Loucy (cell line): ENCODE measurements at regions not wholly inside any gene's neighbourhood (a gene's known extent, or its start where the extent isn't known, plus 50 kb on each side); places are given as distances from the start of the nearest gene placed in this dataset.
"Not testable (repeated sequence)": the region's sequence is repeated elsewhere in the genome, so short reads cannot be mapped to it uniquely, and the experiment has no call there.

Experiments
- H2AFZ ChIP-seq: fragments of 200-600 bp; sonication (generic); 2 replicates; pipeline ENCODE4 v1.6.0; 2016; ENCODE audit warnings: antibody characterized with exemption, mild to moderate bottlenecking, low read length, moderate library complexity
- H3F3A ChIP-seq: fragments of 200-600 bp; 2 replicates; pipeline ENCODE4 v1.6.0; 2016; ENCODE audit warnings: antibody characterized with exemption, low read depth, mild to moderate bottlenecking
- H3K27me3 ChIP-seq: fragments of 200-600 bp; sonication (generic); 2 replicates; pipeline ENCODE4 v1.6.1; 2014; ENCODE audit warnings: low read length, mild to moderate bottlenecking; ENCODE audit not compliant: insufficient read depth, poor library complexity, severe bottlenecking
- H3K36me3 ChIP-seq: fragments of 200-600 bp; sonication (generic); 2 replicates; pipeline ENCODE4 v1.6.1; 2016; ENCODE audit warnings: low read length; ENCODE audit not compliant: insufficient read depth
- H3K4me1 ChIP-seq: fragments of 200-600 bp; sonication (generic); 2 replicates; pipeline ENCODE4 v1.5.1; 2014; ENCODE audit warnings: low read length, mild to moderate bottlenecking; ENCODE audit not compliant: insufficient read depth, poor library complexity, severe bottlenecking
- H3K4me2 ChIP-seq: fragments of 200-600 bp; sonication (generic); 2 replicates; pipeline ENCODE4 v1.6.0; 2014; ENCODE audit warnings: antibody characterized with exemption, low read length, low read depth, mild to moderate bottlenecking; ENCODE audit not compliant: poor library complexity, severe bottlenecking
- H3K4me3 ChIP-seq: fragments of 200-600 bp; sonication (generic); 2 replicates; pipeline ENCODE4 v1.5.1; 2014; ENCODE audit warnings: low read length, mild to moderate bottlenecking, mixed read lengths; ENCODE audit not compliant: poor library complexity, severe bottlenecking
- H3K79me2 ChIP-seq: fragments of 200-600 bp; sonication (generic); 2 replicates; pipeline ENCODE4 v1.6.1; 2014; ENCODE audit warnings: low read length; ENCODE audit not compliant: insufficient read depth
- H3K9ac ChIP-seq: fragments of 200-600 bp; sonication (generic); 2 replicates; pipeline ENCODE4 v1.6.0; 2014; ENCODE audit warnings: mild to moderate bottlenecking, low read depth, low read length, moderate library complexity; ENCODE audit not compliant: poor library complexity, severe bottlenecking
- H3K9me2 ChIP-seq: fragments of 200-600 bp; sonication (generic); replicated peaks from 2 replicates; pipeline ENCODE4 v1.6.1; 2016; ENCODE audit warnings: low read depth, low read length, mixed read lengths
- H3K9me3 ChIP-seq: fragments of 200-600 bp; sonication (generic); 2 replicates; pipeline ENCODE4 v1.6.1; 2014; ENCODE audit warnings: mild to moderate bottlenecking, antibody characterized with exemption, low read length, low read depth; ENCODE audit not compliant: insufficient read depth
- H4K20me1 ChIP-seq: fragments of 200-600 bp; sonication (generic); 2 replicates; pipeline ENCODE4 v1.6.0; 2014; ENCODE audit warnings: antibody characterized with exemption, low read length, mild to moderate bottlenecking; ENCODE audit not compliant: insufficient read depth, poor library complexity, severe bottlenecking
- CTCF ChIP-seq: fragments of 200-600 bp; sonication (generic); conservative IDR thresholded peaks from 2 replicates; pipeline ENCODE4 v1.5.1; 2014; ENCODE audit warnings: mild to moderate bottlenecking, antibody characterized with exemption, low read length
- EZH2phosphoT487 ChIP-seq: fragments of 200-600 bp; IDR thresholded peaks from 2 replicates; pipeline ENCODE4 v1.6.1; 2018; ENCODE audit warnings: antibody characterized with exemption, mild to moderate bottlenecking, moderate library complexity, borderline replicate concordance

GRCh38 chr11:44387825-44388224, 77.9 kb upstream of the ALX4 start:
- H3K27me3 ChIP-seq = no peaks in the 10 kb centered on the region
- TF ChIP-seq CTCF (no peak), EZH2phosphoT487 (no peak)

GRCh38 chr11:44388828-44389657, 79.1 kb upstream of the ALX4 start:
- Histone ChIP-seq H3K9me3 (no peaks in the 10 kb centered on the region), H3K79me2 (no peaks in the 10 kb centered on the region), H3F3A (no peaks in the 10 kb centered on the region), H3K4me1 (no peaks in the 10 kb centered on the region), H3K9ac (no peak overlapping the region), H3K9me2 (no peaks in the 10 kb centered on the region), H3K27me3 (no peaks in the 10 kb centered on the region), H3K4me2 (no peak overlapping the region), H4K20me1 (no peaks in the 10 kb centered on the region), H3K36me3 (no peaks in the 10 kb centered on the region), H3K4me3 (no peak overlapping the region), H2AFZ (no peak overlapping the region)
- no peak for TF ChIP-seq EZH2phosphoT487

More at GRCh38 chr11:44387825-44388224, 77.9 kb upstream of the ALX4 start:
- no peaks in the 10 kb centered on the region for H3K4me1 ChIP-seq
- H3K9ac ChIP-seq = no peak overlapping the region
- no peaks in the 10 kb centered on the region for H3K9me2 ChIP-seq
- no peaks in the 10 kb centered on the region for H3K79me2 ChIP-seq
- no peaks in the 10 kb centered on the region for H3F3A ChIP-seq
- H3K4me3 ChIP-seq = no peak overlapping the region
- no peaks in the 10 kb centered on the region for H4K20me1 ChIP-seq
- H2AFZ ChIP-seq = no peak overlapping the region
- no peaks in the 10 kb centered on the region for H3K36me3 ChIP-seq
- no peaks in the 10 kb centered on the region for H3K9me3 ChIP-seq
- H3K4me2 ChIP-seq = no peak overlapping the region

- Histone ChIP-seq H3K9ac (no peak overlapping the region), H4K20me1 (no peaks in the 10 kb centered on the region), H2AFZ (no peak overlapping the region), H3K9me2 (no peaks in the 10 kb centered on the region), H3K27me3 (no peaks in the 10 kb centered on the region), H3K4me1 (no peaks in the 10 kb centered on the region), H3F3A (no peaks in the 10 kb centered on the region), H3K36me3 (no peaks in the 10 kb centered on the region), H3K4me3 (no peak overlapping the region), H3K79me2 (no peaks in the 10 kb centered on the region), H3K9me3 (no peaks in the 10 kb centered on the region), H3K4me2 (no peak overlapping the region)
- TF ChIP-seq EZH2phosphoT487 (no peak), CTCF (no peak)
Observed at GRCh38 chr11:44389963-44390605, 80.1 kb upstream of the ALX4 start.

- H2AFZ ChIP-seq, H3F3A ChIP-seq, H3K9ac ChIP-seq, H3K9me2 ChIP-seq, H3K27me3 ChIP-seq, H3K4me1 ChIP-seq, H3K4me2 ChIP-seq, H3K79me2 ChIP-seq, H3K4me3 ChIP-seq, H4K20me1 ChIP-seq, H3K9me3 ChIP-seq, H3K36me3 ChIP-seq: not testable (repeated sequence)
Observed at GRCh38 chr11:44391004-44391403, 81.1 kb upstream of the ALX4 start.

- H3K9ac ChIP-seq, H3F3A ChIP-seq, H2AFZ ChIP-seq, H3K4me3 ChIP-seq, H3K9me3 ChIP-seq, H4K20me1 ChIP-seq, H3K27me3 ChIP-seq, H3K4me2 ChIP-seq, H3K79me2 ChIP-seq, H3K4me1 ChIP-seq, H3K9me2 ChIP-seq, H3K36me3 ChIP-seq: not testable (repeated sequence)
Observed at GRCh38 chr11:44396746-44397145, 86.8 kb upstream of the ALX4 start.
